Renal cortex interstitium (tissue), 11 donors: ENCODE measurements at regions not wholly inside any gene's neighbourhood (a gene's known extent, or its start where the extent isn't known, plus 50 kb on each side); places are given as distances from the start of the nearest gene placed in this dataset.
"Not testable (repeated sequence)": the region's sequence is repeated elsewhere in the genome, so short reads cannot be mapped to it uniquely, and the experiment has no call there.

Experiments used
- DNase-seq, 11 donors: peaks; one replicate each; pipeline ENCODE4 v3.0.0-alpha.2; 2013; ENCODE audit warnings: low read depth in 9 of 11, low spot score in 4 of 11; ENCODE audit errors: extremely low read depth in 1 of 11

DNA sequence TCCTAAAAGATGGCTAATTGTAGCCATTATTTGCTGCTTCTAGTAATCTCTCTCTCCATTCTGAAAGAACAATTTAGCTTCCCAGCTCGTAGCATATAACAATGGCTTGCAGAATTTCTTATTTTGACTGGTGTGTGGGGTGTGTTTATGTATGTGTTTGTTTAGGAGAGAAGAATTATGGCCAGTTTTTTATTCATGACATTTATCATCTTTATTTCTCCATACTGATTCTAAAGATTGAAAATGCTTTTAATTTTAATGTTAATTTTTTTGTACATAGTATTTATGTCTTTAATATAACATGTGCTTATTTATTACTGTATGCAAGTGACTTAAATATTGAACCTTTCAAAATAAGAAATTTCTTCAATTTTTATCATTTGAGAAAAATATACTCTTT lies 115.8 kb upstream of the TMTC4 start:
- no peak for DNase-seq

DNA sequence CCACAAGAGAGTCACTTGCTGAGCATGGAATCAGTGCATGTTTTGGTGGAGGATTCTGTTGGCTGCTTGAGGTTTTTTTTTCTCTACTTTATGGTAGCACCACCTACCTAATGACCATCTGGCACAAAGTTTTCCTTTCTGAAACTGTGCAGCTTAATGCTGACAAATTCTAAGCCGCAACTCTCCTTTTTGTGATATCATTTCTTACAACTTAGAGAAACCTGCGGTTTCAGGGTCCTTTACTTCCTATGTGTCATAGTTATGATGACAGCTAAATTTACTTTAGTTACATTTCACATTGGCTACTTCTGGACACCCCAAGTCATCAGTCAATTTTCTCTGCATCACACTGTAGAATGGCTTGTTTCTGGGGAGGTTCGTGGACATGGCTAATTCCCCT lies 115.4 kb upstream of the TMTC4 start:
- DNase-seq = no peak

DNA sequence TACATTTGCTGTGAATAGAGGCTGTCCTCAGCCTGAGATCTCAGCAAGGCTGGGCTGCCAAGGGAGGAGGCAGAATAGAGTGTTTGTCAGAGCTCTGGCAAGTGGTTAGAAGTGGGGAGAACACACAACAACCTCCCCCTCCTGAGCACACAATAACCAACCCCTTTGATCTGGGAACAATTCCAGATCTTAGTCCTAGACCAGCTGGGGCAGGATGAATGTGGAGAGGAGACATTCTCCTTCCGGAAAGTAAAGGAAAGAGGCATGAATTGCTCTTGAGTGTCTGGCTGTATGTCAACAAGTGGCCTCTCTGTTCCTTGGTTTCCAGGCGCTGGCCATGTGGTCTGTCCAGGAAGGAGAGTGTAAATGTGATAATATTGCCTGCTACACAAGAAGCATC lies 114.9 kb upstream of the TMTC4 start:
- DNase-seq = no peak

DNA sequence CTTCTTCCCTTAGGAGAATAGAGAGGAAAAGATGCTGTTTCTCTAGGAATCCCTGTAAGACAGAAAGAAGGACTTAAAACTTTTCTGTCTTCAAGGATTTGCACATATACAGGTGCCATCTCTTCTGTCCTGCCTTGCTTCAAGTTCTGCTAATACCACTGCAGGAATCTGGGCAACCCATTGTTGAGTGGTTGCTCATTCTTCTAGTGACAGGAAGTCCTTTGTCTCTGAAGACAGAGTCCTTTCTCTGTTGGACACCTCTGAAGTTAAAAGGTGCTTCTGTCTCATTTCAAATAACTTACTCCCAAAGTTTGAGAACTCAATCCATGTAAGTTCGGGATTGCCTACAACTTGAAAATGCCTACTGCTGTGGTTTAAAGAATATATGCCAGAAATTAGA lies 114.4 kb upstream of the TMTC4 start:
- DNase-seq = no peak

DNA sequence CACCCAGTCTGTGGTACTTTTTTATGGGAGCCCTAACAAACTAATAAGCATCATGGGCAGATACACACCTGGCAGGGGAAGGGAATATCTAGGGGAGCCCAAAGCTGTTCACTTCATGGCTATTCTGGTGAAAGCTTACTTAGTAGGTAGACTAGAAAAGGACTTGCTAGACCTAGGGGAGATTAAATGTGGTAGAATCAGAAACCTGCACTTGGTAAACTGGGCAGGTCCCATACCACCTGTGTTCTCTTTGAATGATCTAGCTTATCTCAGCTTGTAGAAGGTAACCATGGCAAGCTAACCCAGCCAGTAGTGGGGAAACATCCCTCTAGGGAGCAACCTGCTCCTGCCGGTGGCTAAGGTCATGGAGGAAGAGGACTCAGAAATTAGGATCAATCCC lies 113.9 kb upstream of the TMTC4 start:
- no peak for DNase-seq

DNA sequence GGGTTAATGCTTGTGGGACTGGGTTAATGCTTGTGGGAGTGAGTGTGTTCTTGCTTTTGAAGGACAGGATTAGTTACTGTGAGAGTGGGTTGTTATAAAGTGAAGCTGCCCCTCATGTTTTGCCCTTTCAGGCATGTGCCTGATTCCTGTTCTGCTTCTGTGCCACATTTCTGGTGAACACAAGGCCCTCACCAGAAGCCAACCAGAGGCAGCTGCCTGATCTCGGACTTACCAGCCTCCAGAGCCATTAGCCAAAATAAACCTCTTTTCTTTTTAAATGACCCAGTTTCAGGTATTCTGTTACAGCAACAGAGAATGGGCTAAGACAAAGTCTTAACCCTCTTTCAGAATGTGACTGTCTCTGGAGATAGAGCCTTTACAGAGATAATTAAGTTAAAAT lies 113.3 kb upstream of the TMTC4 start:
- DNase-seq = no peak

DNA sequence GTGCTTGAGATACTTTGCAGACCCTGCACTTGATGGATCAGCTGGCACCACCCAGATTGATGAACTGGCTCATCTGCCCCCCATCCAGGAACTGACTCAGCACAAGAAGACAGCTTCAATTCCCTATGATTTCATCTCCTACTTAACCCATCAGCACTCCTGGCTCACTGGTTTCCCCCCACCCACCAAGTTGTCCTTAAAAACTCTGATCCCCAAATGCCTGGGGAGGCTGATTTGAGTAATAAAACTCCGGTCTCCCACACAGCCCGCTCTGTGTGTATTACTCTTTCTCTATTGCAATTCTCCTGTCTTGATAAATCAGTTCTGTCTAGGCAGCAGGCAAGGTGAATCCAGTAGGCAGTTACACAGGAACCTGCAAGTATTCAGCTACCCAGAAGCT lies 102.1 kb upstream of the TMTC4 start:
- DNase-seq = not testable (repeated sequence)

DNA sequence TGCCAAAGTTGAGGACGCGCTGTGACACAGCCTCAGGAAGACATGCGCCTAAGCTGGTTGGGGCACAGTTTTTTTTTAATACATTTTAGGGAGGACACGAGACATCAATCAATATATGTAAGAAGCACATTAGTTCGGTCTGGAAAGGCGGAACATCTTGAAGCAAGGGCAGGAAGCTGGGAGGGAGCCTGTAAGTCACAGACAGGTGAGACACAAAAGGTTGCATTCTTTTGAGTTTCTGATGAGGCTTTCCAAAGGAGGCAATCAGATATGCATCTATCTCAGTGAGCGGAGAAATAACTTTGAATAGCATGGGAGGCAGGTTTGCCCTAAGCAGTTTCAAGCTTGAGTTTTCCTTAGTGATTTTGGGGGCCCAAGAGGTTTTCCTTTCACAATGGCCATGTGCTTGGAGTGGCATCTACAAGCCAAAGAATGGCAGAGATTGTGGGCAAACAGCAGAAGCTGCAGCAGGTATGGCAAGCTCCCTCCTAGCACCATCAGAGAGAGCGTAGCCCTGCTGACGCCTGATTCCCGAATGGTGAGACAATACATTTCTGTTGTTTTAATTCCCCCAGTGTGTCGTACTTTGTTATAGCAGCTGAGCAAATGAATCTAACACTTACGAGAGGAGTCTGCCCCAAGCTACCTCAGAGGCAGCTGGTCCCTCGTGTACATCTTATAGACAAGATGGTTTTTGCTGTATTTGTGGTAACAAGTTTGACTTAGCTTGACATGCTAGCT lies 99.5 kb upstream of the TMTC4 start:
- no peak for DNase-seq

DNA sequence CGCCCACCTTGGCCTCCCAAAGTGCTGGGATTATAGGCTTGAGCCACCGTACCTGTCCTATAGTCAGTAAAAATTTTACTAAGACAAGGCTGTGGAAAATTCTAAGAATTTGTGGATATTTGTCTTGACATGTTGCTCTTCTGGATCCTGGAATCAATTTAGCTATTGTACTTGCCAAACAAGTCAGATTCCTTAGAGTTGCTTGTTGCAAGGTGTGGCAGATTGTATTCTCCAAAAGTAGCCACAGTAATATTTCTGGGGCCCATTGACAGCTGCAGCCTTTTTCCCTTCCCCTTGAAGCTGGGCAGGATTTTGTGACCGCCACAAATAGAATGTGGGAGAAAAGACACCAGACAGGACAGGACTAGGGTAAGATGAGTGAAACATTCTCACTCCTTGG lies 98.8 kb upstream of the TMTC4 start:
- DNase-seq = no peak

DNA sequence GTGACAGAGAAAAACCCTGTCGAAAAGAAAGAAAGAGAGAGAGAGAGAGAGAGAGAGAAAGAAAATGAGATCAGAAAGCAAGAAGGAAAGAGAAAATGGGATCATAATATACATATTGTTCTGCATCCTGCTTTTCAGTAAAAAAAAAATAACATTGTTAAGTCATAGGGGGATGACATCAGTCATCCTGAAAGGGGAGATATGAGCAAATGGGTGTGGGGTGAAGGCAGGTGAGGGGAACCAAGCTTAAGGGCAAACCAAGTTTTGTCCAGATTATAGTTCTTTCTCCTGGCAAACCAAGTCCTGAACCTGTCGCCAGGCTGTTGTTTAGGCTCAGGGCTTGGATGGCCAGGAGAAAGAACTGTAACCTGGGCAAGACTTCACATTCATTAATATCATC lies 92.6 kb upstream of the TMTC4 start:
- DNase-seq = no peak

DNA sequence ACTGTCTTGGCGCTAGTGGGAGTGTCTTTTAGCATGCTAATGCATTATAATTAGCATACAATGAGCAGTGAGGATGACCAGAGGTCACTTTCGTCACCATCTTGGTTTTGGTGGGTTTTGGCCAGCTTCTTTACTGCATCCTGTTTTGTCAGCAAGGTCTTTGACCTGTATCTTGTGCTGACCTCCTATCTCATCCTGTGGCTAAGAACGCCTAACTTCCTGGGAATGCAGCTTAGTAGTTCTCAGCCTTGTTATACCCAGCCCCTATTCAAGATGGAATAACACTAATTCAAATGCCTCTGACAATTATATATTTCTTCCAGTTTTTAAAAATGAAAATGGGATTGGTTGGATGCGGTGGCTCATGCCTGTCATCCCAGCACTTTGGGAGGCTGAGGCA lies 92.0 kb upstream of the TMTC4 start:
- not testable (repeated sequence) for DNase-seq

DNA sequence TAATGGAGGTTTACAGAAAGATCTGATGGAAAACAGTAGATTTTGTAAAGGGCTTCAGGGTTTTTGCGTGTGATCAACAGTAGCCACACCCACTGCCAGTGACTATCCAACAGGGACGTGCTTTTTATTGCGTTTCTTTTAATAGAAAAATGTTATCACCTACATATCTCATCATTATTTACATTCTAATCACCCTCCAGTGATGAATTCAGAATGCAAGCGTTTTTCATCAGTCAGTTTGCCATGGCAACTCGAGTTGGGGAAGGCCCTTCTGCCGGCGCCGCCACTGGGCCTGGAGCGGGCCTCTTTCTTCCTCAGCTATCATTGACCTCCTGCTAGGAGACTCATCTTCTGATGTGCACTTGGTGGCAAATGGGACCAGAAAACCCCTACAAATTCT lies 90.3 kb upstream of the TMTC4 start:
- DNase-seq = no peak

DNA sequence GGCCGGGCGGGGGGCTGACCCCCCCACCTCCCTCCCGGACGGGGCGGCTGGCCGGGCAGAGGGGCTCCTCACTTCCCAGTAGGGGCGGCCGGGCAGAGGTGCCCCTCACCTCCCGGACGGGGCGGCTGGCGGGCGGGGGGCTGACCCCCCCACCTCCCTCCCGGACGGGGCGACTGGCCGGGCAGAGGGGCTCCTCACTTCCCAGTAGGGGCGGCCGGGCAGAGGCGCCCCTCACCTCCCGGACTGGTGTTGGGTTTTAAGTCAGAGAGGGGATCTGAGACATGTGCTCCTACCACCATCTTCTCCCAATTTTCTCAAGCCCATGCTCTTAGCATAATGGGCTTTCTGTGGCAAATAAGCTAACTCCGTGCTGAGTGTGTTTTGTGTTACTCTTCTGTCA lies 87.5 kb upstream of the TMTC4 start:
- DNase-seq = not testable (repeated sequence)

DNA sequence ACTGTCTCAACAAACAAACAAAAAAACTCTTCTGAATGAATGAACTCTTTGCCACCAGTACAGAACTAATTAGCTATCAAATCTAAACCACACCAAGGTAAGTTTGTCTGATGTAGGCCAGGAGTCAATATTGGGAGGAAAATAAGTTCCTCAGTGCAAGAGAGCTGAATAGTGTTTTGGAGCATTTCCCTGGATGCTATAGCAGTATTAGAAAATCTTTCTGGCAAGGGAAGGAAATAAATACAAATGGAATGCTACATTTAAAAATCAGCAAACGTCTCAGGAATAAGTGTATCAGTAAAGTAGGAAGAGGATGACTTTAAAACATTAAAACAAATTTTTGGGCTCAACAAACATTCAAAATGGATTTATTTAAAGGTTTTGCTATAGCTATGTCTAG lies 81.3 kb upstream of the TMTC4 start:
- DNase-seq = no peak

DNA sequence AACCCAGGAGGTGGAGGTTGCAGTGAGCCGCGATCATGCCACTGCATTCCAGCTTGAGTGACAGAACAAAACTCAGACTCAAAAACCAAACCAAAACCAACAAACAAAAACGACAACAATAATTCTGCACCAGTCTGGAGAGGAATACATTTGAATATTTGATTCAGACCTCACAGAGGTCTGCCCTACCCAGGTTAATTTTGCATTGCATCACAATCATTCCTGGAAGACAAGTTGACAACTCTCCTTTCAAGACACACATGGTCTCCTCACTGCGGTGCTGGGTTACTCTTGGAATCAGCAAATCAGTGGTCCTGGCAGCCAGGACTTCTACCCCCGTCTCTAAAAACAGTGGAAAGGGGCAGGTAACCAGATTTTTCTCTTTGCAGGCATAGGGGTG lies 79.9 kb upstream of the TMTC4 start:
- DNase-seq = no peak

DNA sequence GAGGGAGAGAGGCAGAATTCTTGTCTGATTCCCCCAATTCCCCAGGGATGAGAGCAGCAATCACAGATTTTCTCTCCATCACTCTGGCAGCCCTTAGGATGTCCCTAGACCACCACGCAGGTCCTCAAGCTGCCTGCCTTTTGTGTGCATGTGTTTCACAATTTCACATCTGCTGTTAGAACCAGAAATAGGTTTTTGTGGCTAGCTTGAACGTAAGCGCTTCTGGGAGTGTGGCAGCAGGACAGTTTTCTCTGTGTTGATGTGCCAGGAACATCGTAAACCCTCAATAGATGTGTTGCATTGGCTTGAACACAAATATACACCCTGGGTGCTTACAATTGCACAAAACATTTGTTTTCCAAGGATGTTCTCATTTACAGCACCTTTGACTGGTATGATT lies 78.8 kb upstream of the TMTC4 start:
- DNase-seq = no peak

DNA sequence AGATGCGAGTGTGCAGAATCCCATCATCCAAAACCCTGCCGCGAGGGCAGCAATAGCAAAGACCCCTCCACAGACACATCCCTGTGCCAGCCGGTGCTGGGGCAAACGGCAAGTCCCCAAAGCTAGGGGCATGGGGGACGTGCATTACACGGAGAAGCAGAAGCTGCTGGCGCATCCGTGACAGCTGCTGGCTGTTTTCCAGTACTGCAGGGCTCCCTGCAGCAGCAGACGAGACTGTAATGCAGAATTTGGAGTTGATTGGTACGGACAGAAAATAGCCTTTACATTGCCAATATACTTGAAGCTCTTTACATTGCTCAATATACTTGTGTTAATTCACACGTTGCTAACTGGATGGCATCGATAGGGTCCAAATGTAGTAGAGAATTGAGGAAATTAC lies 77.2 kb upstream of the TMTC4 start:
- no peak for DNase-seq

DNA sequence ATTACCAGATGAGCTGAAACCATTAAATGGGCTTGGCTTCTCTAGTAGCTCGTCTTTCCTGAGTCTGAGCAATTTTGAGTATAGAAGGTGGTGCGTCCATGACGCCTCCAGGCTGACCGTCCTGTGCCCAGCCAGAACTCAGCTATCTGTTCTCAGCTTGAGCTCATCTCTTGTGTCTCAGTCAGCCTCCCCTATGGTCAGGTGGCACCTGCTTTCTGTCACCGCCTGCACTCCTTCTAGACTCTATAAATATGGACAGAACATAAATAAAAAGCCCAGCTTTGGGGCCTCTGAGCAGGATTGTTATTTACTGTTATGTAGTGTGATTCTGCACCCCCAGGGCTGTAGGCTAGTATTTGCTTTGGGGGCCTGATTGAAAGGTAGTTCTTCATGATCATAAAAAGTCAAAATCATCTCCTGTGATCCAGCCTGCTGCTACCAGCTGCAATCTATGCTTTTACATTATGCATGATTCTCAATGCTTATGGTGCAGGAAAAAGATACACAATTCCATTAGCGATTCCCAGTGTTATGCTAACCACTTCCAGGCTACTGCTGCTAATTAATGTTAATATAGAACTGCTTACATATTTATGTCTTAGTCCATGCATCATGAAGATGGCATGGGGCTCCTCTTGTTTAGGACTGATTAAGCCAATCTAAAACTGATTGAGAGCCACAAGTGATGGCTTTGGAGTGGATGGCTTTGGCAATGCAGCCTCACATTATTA lies 72.5 kb upstream of the TMTC4 start:
- no peak for DNase-seq

DNA sequence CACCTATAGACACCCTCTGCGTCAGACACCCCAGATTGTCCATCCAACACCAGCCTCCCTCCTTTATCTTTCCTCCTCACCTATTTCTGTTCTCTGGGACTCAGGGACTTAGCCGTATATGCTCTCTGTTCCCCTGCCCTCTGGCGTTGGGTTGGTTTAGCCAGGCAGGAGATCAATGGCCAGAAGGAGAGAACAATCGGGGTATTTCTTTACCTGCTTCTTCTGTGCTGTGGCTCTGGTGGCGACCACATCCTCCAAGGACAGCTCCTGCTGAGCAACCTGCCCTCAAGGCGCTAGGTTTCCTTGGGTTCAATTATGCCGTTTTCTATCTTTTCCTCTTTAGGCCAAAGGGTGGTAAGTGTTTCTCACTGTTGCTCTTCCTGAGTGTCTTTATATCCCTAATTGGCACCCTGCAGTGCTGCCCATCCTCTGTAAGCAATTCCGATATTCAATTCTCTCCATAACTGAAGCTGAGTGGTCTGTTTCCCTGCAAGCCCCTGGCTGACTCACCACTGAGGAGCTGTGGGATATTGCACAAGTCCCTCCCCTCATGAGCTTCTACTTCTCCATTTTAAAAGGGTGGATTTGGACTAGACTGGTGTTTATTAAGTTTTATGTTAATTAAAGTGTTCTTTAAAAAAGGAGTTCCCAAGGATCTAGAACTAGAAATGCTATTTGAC lies 63.7 kb upstream of the TMTC4 start:
- no peak for DNase-seq

DNA sequence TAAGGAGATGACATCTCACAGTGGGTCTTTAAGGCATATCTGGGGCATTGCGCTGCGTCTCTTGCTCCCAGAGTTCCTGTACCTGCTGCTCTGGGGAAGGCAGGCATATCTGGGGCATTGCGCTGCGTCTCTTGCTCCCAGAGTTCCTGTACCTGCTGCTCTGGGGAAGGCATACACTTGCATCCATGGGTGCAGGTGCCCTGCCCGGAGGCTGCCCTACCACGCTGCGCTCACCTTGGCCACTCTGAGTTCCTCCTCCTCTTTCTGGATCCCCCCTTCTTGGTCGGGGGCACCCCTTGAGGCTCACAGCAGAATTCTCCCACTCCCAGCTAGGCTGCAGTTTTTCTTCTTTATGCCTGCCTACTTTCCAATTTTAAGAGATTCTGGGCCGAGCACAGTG lies 60.9 kb upstream of the TMTC4 start:
- no peak for DNase-seq
